ENCODE measurements at regions not wholly inside any gene's neighbourhood (a gene's known extent, or its start where the extent isn't known, plus 50 kb on each side); places are given as distances from the start of the nearest gene placed in this dataset.

DNA sequence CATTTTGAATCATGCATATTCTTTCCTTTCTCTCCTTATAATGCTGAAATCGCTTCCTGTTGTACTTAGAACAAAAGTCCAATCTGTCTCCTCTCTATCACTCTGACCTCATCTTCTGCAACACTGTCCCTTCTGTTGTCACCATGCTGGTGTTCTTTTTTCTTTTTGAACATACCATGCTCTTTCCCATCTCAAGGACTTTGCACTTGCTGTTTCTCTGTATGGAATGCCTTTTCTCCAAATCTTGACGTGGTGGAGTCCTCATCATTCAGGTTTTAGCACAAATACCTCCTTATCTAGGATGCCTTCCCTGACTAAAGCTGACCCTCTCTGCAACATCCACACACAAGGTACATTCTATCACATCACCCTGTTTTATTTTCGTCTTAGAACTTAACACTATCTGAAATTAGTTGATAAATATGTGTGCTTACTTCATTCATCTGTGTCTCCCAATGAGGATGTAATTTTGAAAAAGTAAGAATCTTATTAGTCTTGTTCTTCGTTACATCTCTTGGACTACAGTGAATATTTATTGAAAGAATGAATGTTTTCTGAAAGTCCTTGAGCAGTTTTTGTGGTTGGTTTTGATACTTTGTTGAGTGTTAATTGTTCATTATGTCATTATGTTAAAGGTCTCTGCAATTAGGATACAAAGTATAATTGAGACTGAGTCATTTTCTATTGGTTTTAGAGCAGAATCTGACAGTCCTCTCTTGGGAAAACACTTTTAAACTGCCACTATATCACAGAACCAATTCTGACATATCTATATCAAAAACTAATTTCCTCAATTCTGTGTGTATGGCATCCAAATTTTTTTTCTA is 145.3 kb upstream of the RASA1 start:
- no peak overlapping the region for H3K27ac ChIP-seq
- H3K36me3 ChIP-seq = no peaks in the 10 kb centered on the region
- H3K9me3 ChIP-seq = no peaks in the 10 kb centered on the region
- 61 to 65% methylated on average over 4 of the region's 4 CpGs for WGBS, 2 donors
- DNase-seq (ENCODE audit: low spot score in 2 of 2) = no peak
- H3K27me3 ChIP-seq = no peaks in the 10 kb centered on the region
- no peak overlapping the region for H3K4me3 ChIP-seq
- peaks cover 0 to 10% (median 5%) of the 10 kb centered on the region in 4 donors for H3K4me1 ChIP-seq
- TF ChIP-seq, protein P1, sequence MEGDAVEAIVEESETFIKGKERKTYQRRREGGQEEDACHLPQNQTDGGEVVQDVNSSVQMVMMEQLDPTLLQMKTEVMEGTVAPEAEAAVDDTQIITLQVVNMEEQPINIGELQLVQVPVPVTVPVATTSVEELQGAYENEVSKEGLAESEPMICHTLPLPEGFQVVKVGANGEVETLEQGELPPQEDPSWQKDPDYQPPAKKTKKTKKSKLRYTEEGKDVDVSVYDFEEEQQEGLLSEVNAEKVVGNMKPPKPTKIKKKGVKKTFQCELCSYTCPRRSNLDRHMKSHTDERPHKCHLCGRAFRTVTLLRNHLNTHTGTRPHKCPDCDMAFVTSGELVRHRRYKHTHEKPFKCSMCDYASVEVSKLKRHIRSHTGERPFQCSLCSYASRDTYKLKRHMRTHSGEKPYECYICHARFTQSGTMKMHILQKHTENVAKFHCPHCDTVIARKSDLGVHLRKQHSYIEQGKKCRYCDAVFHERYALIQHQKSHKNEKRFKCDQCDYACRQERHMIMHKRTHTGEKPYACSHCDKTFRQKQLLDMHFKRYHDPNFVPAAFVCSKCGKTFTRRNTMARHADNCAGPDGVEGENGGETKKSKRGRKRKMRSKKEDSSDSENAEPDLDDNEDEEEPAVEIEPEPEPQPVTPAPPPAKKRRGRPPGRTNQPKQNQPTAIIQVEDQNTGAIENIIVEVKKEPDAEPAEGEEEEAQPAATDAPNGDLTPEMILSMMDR (IDR thresholded peaks at IDR 0.05) = no peak
- no peak for TF ChIP-seq POLR2A (IDR thresholded peaks at IDR 0.05)
- TF ChIP-seq EP300 (IDR thresholded peaks at IDR 0.05) = no peak

GRCh38 chr5:87125766-87126165 is 141.9 kb upstream of the RASA1 start:
- Histone ChIP-seq H3K9me3 (no peaks in the 10 kb centered on the region), H3K27me3 (no peaks in the 10 kb centered on the region), H3K36me3 (no peaks in the 10 kb centered on the region), H3K4me3 (no peak overlapping the region), H3K4me1 (peaks cover 0 to 6% (median 5%) of the 10 kb centered on the region in 4 donors), H3K27ac (no peak overlapping the region)
- TF ChIP-seq, protein P1 (IDR thresholded peaks at IDR 0.05) = no peak
- TF ChIP-seq POLR2A (IDR thresholded peaks at IDR 0.05) (no peak), EP300 (IDR thresholded peaks at IDR 0.05) (no peak)
- no peak for DNase-seq (ENCODE audit: low spot score in 2 of 2)

- Histone ChIP-seq H3K27me3 (no peaks in the 10 kb centered on the region), H3K4me3 (no peak overlapping the region), H3K4me1 (peaks cover 0 to 1% (median under 1%) of the 10 kb centered on the region in 4 donors), H3K27ac (no peak overlapping the region), H3K36me3 (no peaks in the 10 kb centered on the region), H3K9me3 (no peaks in the 10 kb centered on the region)
- TF ChIP-seq, protein P1 (IDR thresholded peaks at IDR 0.05) = no peak
- TF ChIP-seq POLR2A (IDR thresholded peaks at IDR 0.05) = no peak
- TF ChIP-seq EP300 (IDR thresholded peaks at IDR 0.05) = no peak
- DNase-seq (ENCODE audit: low spot score in 2 of 2) = no peak
- WGBS, 2 donors = 62 to 78% methylated on average over 3 of the region's 3 CpGs
Observed at GRCh38 chr5:87126869-87127268, 140.8 kb upstream of the RASA1 start.

DNA sequence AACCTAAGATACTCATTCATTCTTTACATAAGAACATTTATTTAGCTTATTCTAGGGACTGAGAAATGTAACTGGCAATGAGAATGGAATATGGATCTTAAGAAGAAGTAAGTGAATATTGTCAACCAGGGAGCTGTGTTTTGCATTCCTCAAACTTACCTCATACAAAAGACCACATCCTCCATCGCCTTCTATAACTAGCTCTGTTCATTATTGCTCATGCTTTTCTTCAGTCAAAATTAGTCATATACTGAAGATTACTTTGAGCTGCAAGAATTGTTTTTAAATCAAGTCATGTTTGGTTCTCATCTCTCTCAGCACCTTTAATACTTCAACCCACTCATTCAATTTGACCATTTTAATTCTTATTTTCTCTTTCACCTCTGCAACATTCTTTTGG is 140.3 kb upstream of the RASA1 start:
- H3K36me3 ChIP-seq = no peaks in the 10 kb centered on the region
- 77 to 86% methylated on average over 1 of the region's 1 CpG for WGBS, 2 donors

More for the DNA sequence above, 140.3 kb upstream of the RASA1 start:
- Histone ChIP-seq H3K9me3 (no peaks in the 10 kb centered on the region), H3K4me3 (no peak overlapping the region), H3K27me3 (no peaks in the 10 kb centered on the region), H3K27ac (no peak overlapping the region), H3K4me1 (no peaks in the 10 kb centered on the region)
- TF ChIP-seq POLR2A (IDR thresholded peaks at IDR 0.05) (no peak), EP300 (IDR thresholded peaks at IDR 0.05) (no peak)
- TF ChIP-seq, protein P1 (IDR thresholded peaks at IDR 0.05) = no peak
- DNase-seq (ENCODE audit: low spot score in 2 of 2) = no peak
